HG02759 (cell line): ENCODE measurements at regions not wholly inside any gene's neighbourhood (a gene's known extent, or its start where the extent isn't known, plus 50 kb on each side); places are given as distances from the start of the nearest gene placed in this dataset.

ENCODE experiments used
- ATAC-seq: cut with Tn5 transposase; IDR thresholded peaks from one replicate; pipeline ENCODE4 v1.9.1; 2021; ENCODE audit warnings: mild to moderate bottlenecking, moderate library complexity; ENCODE audit not compliant: unreplicated experiment

- no peak for ATAC-seq
These were observed 91.7 kb upstream of the RMDN2 start for GRCh38 chr2:37833423-37833822.

- ATAC-seq: no peak
These were observed 88.8 kb upstream of the RMDN2 start for GRCh38 chr2:37836270-37836669.

- no peak for ATAC-seq
These were observed 88.4 kb upstream of the RMDN2 start for GRCh38 chr2:37836711-37837110.

- no peak for ATAC-seq
These were observed 87.3 kb upstream of the RMDN2 start for GRCh38 chr2:37837628-37838328.

- no peak for ATAC-seq
These were observed 86.4 kb upstream of the RMDN2 start for GRCh38 chr2:37838541-37839167.

GRCh38 chr2:37839991-37840390 is 85.1 kb upstream of the RMDN2 start:
- ATAC-seq: no peak

- ATAC-seq: no peak
These were observed 82.2 kb upstream of the RMDN2 start for GRCh38 chr2:37842732-37843440.

GRCh38 chr2:37843556-37843955 is 81.5 kb upstream of the RMDN2 start:
- ATAC-seq: no peak

- ATAC-seq: no peak
These were observed 78.9 kb upstream of the RMDN2 start for GRCh38 chr2:37846207-37846606.

GRCh38 chr2:37847792-37848191 is 77.3 kb upstream of the RMDN2 start:
- ATAC-seq: no peak

- no peak for ATAC-seq
These were observed 76.6 kb upstream of the RMDN2 start for GRCh38 chr2:37848451-37848850.

- no peak for ATAC-seq
These were observed 75.2 kb upstream of the RMDN2 start for GRCh38 chr2:37849911-37850310.

GRCh38 chr2:37851428-37851827 is 73.7 kb upstream of the RMDN2 start:
- peak; percentile 33 for ATAC-seq

- peak; percentile 73 for ATAC-seq
These were observed 73.1 kb upstream of the RMDN2 start for GRCh38 chr2:37851828-37852584.

GRCh38 chr2:37852585-37853014 is 72.5 kb upstream of the RMDN2 start:
- no peak for ATAC-seq

GRCh38 chr2:37854676-37855282 is 70.3 kb upstream of the RMDN2 start:
- no peak for ATAC-seq

- ATAC-seq: no peak
These were observed 69.6 kb upstream of the RMDN2 start for GRCh38 chr2:37855283-37856041.

GRCh38 chr2:37856101-37856751 is 68.9 kb upstream of the RMDN2 start:
- ATAC-seq: no peak

- ATAC-seq: no peak
These were observed 67.3 kb upstream of the RMDN2 start for GRCh38 chr2:37857575-37858399.
